22Rv1 (cell line): ENCODE measurements at regions not wholly inside any gene's neighbourhood (a gene's known extent, or its start where the extent isn't known, plus 50 kb on each side); places are given as distances from the start of the nearest gene placed in this dataset.

ENCODE experiments used
- H3K27ac ChIP-seq: fragments of 450-650 bp; 2 replicates; pipeline ENCODE4 v1.5.1; 2017
- CTCF ChIP-seq: fragments of 450-650 bp; IDR thresholded peaks from 2 replicates; pipeline ENCODE4 v1.5.1; 2017; ENCODE audit warnings: mild to moderate bottlenecking
- ZFX ChIP-seq: fragments of 450-650 bp; IDR thresholded peaks from 2 replicates; pipeline ENCODE4 v1.6.1; 2017; ENCODE audit warnings: antibody characterized with exemption, borderline replicate concordance

GRCh38 chr12:43105426-43105981, 446.5 kb downstream of the ADAMTS20 start:
- H3K27ac ChIP-seq, result no peak overlapping the region
- no peak for TF ChIP-seq CTCF
- TF ChIP-seq ZFX, result no peak

- TF ChIP-seq ZFX (no peak), CTCF (no peak)
These were observed 447.5 kb downstream of the ADAMTS20 start for GRCh38 chr12:43104494-43104893.

GRCh38 chr12:43103866-43104265, 448.1 kb downstream of the ADAMTS20 start:
- no peak for TF ChIP-seq ZFX
- no peak for TF ChIP-seq CTCF
- no peak overlapping the region for H3K27ac ChIP-seq

More at GRCh38 chr12:43104494-43104893, 447.5 kb downstream of the ADAMTS20 start:
- H3K27ac ChIP-seq, result no peak overlapping the region

- H3K27ac ChIP-seq, result no peak overlapping the region
- no peak for TF ChIP-seq ZFX
- no peak for TF ChIP-seq CTCF
These were observed 449.3 kb downstream of the ADAMTS20 start for GRCh38 chr12:43102546-43103264.

GRCh38 chr12:43100231-43100630, 451.8 kb downstream of the ADAMTS20 start:
- TF ChIP-seq CTCF, result no peak
- TF ChIP-seq ZFX, result no peak

GRCh38 chr12:43099691-43100163, 452.3 kb downstream of the ADAMTS20 start:
- TF ChIP-seq CTCF (no peak), ZFX (no peak)

More at GRCh38 chr12:43100231-43100630, 451.8 kb downstream of the ADAMTS20 start:
- no peak overlapping the region for H3K27ac ChIP-seq

More at GRCh38 chr12:43099691-43100163, 452.3 kb downstream of the ADAMTS20 start:
- no peak overlapping the region for H3K27ac ChIP-seq
